ENCODE measurements at regions not wholly inside any gene's neighbourhood (a gene's known extent, or its start where the extent isn't known, plus 50 kb on each side); places are given as distances from the start of the nearest gene placed in this dataset.

- TF ChIP-seq POLR2A (IDR thresholded peaks at IDR 0.05; ENCODE audit: low read depth, low read length) (no peak), POLR2AphosphoS5 (IDR thresholded peaks at IDR 0.05; ENCODE audit: low read depth, low read length) (no peak)
Observed at GRCh38 chr17:27984404-27984803, 58.1 kb upstream of the NLK start.

Data from GM12892 (cell line).